Brain pericyte (primary cell): ENCODE measurements at regions not wholly inside any gene's neighbourhood (a gene's known extent, or its start where the extent isn't known, plus 50 kb on each side); places are given as distances from the start of the nearest gene placed in this dataset.

Experiments used
- DNase-seq: peaks from one replicate; pipeline ENCODE4 v3.0.0-alpha.2; 2012; ENCODE audit warnings: low read depth, low spot score

GRCh38 chr11:119474682-119475596 lies 52.0 kb upstream of the THY1 start:
- DNase-seq, result peak; percentile 22

- DNase-seq, result no peak
Observed at GRCh38 chr11:119473901-119474681, 51.1 kb upstream of the THY1 start.

GRCh38 chr11:119473226-119473625 lies 50.3 kb upstream of the THY1 start:
- no peak for DNase-seq

- DNase-seq, result no peak
Observed at GRCh38 chr11:119472856-119473222, 49.9 kb upstream of the THY1 start.
